PC-3 (cell line): ENCODE measurements at regions not wholly inside any gene's neighbourhood (a gene's known extent, or its start where the extent isn't known, plus 50 kb on each side); places are given as distances from the start of the nearest gene placed in this dataset.

Source experiments
- ATAC-seq: fragments of 200-7000 bp; cut with Tn5 transposase; 2 replicates; pipeline ENCODE4 v1.9.1; 2020; ENCODE audit warnings: mild to moderate bottlenecking, moderate library complexity
- BruUV-seq: library from RNA; stranded (reverse); fragments of 400-500 nt; replicated peaks from 2 replicates; lab custom pipeline; 2021; lab: Mats Ljungman, UMichigan
- CTCF ChIA-PET: fragments of 300-600 bp; sonication (Branson Sonifier 250); formaldehyde crosslinking; loops from one replicate; lab custom pipeline; 2022; ENCODE audit warnings: antibody characterized with exemption; lab: Charles Lee
- POLR2A ChIA-PET: fragments of 300-600 bp; sonication (Branson Sonifier 250); formaldehyde crosslinking; loops from one replicate; lab custom pipeline; 2022; ENCODE audit warnings: antibody characterized with exemption; ENCODE audit not compliant: unreplicated experiment; lab: Charles Lee
- DNase-seq: peaks from one replicate; pipeline ENCODE4 v3.0.0-alpha.2; 2015
- H2AFZ ChIP-seq: fragments of 300-600 bp; sonication (generic); 2 replicates; pipeline ENCODE4 v1.6.0; 2016; ENCODE audit warnings: antibody characterized with exemption, low read length
- H3F3A ChIP-seq: fragments of 300-600 bp; sonication (generic); one replicate; pipeline ENCODE4 v1.6.0; 2017; ENCODE audit warnings: antibody characterized with exemption, low read length, control low read depth, mild to moderate bottlenecking; ENCODE audit not compliant: unreplicated experiment
- H3K27ac ChIP-seq: fragments of 300-600 bp; sonication (generic); 2 replicates; pipeline ENCODE4 v1.5.1; 2016; ENCODE audit warnings: mild to moderate bottlenecking, low read length
- H3K27me3 ChIP-seq: fragments of 300-600 bp; sonication (generic); 2 replicates; pipeline ENCODE4 v1.6.1; 2016; ENCODE audit warnings: low read length, mixed read lengths
- H3K36me3 ChIP-seq: fragments of 300-600 bp; sonication (generic); 2 replicates; pipeline ENCODE4 v1.6.1; 2016; ENCODE audit warnings: low read depth, mixed run types, low read length, mixed read lengths
- H3K4me1 ChIP-seq: fragments of 300-600 bp; sonication (generic); 2 replicates; pipeline ENCODE4 v1.5.1; 2016; ENCODE audit warnings: low read length; ENCODE audit not compliant: insufficient read depth
- H3K4me2 ChIP-seq: fragments of 300-600 bp; sonication (generic); 2 replicates; pipeline ENCODE4 v1.6.0; 2016; ENCODE audit warnings: low read length
- H3K4me3 ChIP-seq: fragments of 300-600 bp; sonication (generic); 2 replicates; pipeline ENCODE4 v1.5.1; 2016; ENCODE audit warnings: mild to moderate bottlenecking, low read length, mixed read lengths
- H3K79me2 ChIP-seq: fragments of 300-600 bp; sonication (generic); 2 replicates; pipeline ENCODE4 v1.6.1; 2017; ENCODE audit warnings: low read length, mixed read lengths
- H3K9ac ChIP-seq: fragments of 300-600 bp; sonication (generic); 2 replicates; pipeline ENCODE4 v1.6.0; 2016; ENCODE audit warnings: mild to moderate bottlenecking, low read length
- H3K9me2 ChIP-seq: fragments of 300-600 bp; sonication (generic); replicated peaks from 2 replicates; pipeline ENCODE4 v1.6.1; 2016; ENCODE audit warnings: mixed run types, low read length, mixed read lengths
- H3K9me3 ChIP-seq: fragments of 300-600 bp; sonication (generic); 2 replicates; pipeline ENCODE4 v1.6.1; 2016; ENCODE audit warnings: low read length, mixed read lengths
- H4K20me1 ChIP-seq: fragments of 300-600 bp; sonication (generic); 2 replicates; pipeline ENCODE4 v1.6.1; 2016; ENCODE audit warnings: low read length, mixed read lengths
- CTCF ChIP-seq: fragments of 300-600 bp; sonication (generic); conservative IDR thresholded peaks from 2 replicates; pipeline ENCODE4 v1.5.1; 2017; ENCODE audit warnings: antibody characterized with exemption, low read depth, mild to moderate bottlenecking, low read length
- EZH2 ChIP-seq: fragments of 300-600 bp; sonication (generic); IDR thresholded peaks from one replicate; pipeline ENCODE4 v1.6.1; 2017; ENCODE audit warnings: antibody characterized with exemption, mild to moderate bottlenecking, low read length; ENCODE audit not compliant: unreplicated experiment
- EZH2phosphoT487 ChIP-seq: fragments of 300-600 bp; sonication (generic); IDR thresholded peaks from 2 replicates; pipeline ENCODE4 v1.6.1; 2018; ENCODE audit warnings: mild to moderate bottlenecking, antibody characterized with exemption, low read length, borderline replicate concordance
- intact Hi-C: fragments of 100-400 bp; cut with micrococcal nuclease; formaldehyde crosslinking; loops from 2 replicates; pipeline ENCODE4 v1.9.0; 2023

GRCh38 chr6:134680433-134680832, 269.5 kb downstream of the ALDH8A1 start:
- H3K27ac ChIP-seq, result no peak overlapping the region
- no TSS peak for BruUV-seq
- no peaks in the 10 kb centered on the region for H3K9me3 ChIP-seq
- H3K36me3 ChIP-seq, result no peaks in the 10 kb centered on the region
- no peak for TF ChIP-seq EZH2phosphoT487
- no peaks in the 10 kb centered on the region for H3F3A ChIP-seq
- ATAC-seq, result no peak
- no peak overlapping the region for H3K4me3 ChIP-seq
- CTCF ChIA-PET, result no interaction called here
- H3K4me2 ChIP-seq, result no peak overlapping the region
- no peaks in the 10 kb centered on the region for H3K79me2 ChIP-seq
- intact Hi-C loops, result no loop called here
- H4K20me1 ChIP-seq, result no peaks in the 10 kb centered on the region
- POLR2A ChIA-PET, result no interaction called here
- no peak for DNase-seq
- H3K27me3 ChIP-seq, result no peaks in the 10 kb centered on the region
- H3K4me1 ChIP-seq, result no peaks in the 10 kb centered on the region; the same call in 1 of the 2 replicates
- no peak overlapping the region for H3K9ac ChIP-seq
- no peaks in the 10 kb centered on the region for H3K9me2 ChIP-seq
- H2AFZ ChIP-seq, result no peak overlapping the region

- no peaks in the 10 kb centered on the region for H3K36me3 ChIP-seq
- H3K9me3 ChIP-seq, result no peaks in the 10 kb centered on the region
- H3K4me3 ChIP-seq, result no peak overlapping the region
- H3K4me2 ChIP-seq, result no peak overlapping the region
- H3K27me3 ChIP-seq, result no peaks in the 10 kb centered on the region
- intact Hi-C loops, result no loop called here
- H3K4me1 ChIP-seq, result no peaks in the 10 kb centered on the region; the same call in 1 of the 2 replicates
- DNase-seq, result no peak
- no peaks in the 10 kb centered on the region for H4K20me1 ChIP-seq
- no peak for ATAC-seq
- BruUV-seq, result no TSS peak
- POLR2A ChIA-PET, result no interaction called here
- no peak overlapping the region for H3K9ac ChIP-seq
- H3K27ac ChIP-seq, result no peak overlapping the region
- TF ChIP-seq EZH2phosphoT487 (no peak), CTCF (no peak)
- no peak overlapping the region for H2AFZ ChIP-seq
- CTCF ChIA-PET, result no interaction called here
- H3K9me2 ChIP-seq, result no peaks in the 10 kb centered on the region
- H3F3A ChIP-seq, result no peaks in the 10 kb centered on the region
- no peaks in the 10 kb centered on the region for H3K79me2 ChIP-seq
Measured at GRCh38 chr6:134680021-134680420, 269.9 kb downstream of the ALDH8A1 start.

GRCh38 chr6:134678436-134678889, 271.4 kb downstream of the ALDH8A1 start:
- H3K4me1 ChIP-seq, result no peaks in the 10 kb centered on the region
- DNase-seq, result no peak
- no peaks in the 10 kb centered on the region for H3K79me2 ChIP-seq
- H2AFZ ChIP-seq, result no peak overlapping the region
- H3K4me3 ChIP-seq, result no peak overlapping the region
- no peak overlapping the region for H3K4me2 ChIP-seq
- no peaks in the 10 kb centered on the region for H3K9me3 ChIP-seq
- no peak overlapping the region for H3K9ac ChIP-seq
- POLR2A ChIA-PET, result no interaction called here
- no TSS peak for BruUV-seq
- no peaks in the 10 kb centered on the region for H3K36me3 ChIP-seq
- H4K20me1 ChIP-seq, result no peaks in the 10 kb centered on the region
- intact Hi-C loops, result no loop called here
- no peak for ATAC-seq
- no peak overlapping the region for H3K27ac ChIP-seq
- CTCF ChIA-PET, result no interaction called here
- H3K9me2 ChIP-seq, result no peaks in the 10 kb centered on the region
- no peaks in the 10 kb centered on the region for H3K27me3 ChIP-seq
- no peaks in the 10 kb centered on the region for H3F3A ChIP-seq
- no peak for TF ChIP-seq CTCF
- no peak for TF ChIP-seq EZH2
- no peak for TF ChIP-seq EZH2phosphoT487
